ENCODE measurements at regions not wholly inside any gene's neighbourhood (a gene's known extent, or its start where the extent isn't known, plus 50 kb on each side); places are given as distances from the start of the nearest gene placed in this dataset.

- peak overlapping the region; percentile 15; the same call in 1 of the 2 replicates for H3K27ac ChIP-seq (ENCODE audit: low read length)
- peak; percentile 70 for DNase-seq
- peak overlapping the region; percentile 13; the same call in 1 of the 2 replicates for H3K4me2 ChIP-seq (ENCODE audit: insufficient read depth, low read length)
Measured at GRCh38 chr12:124694250-124694649, 126.8 kb upstream of the NCOR2 start.

GRCh38 chr12:124693111-124693723 is 125.8 kb upstream of the NCOR2 start:
- Histone ChIP-seq H3K9ac (ENCODE audit: low read depth, low read length) (no peak overlapping the region), H3K4me1 (ENCODE audit: insufficient read depth, low read length) (peaks cover 33% of the 10 kb centered on the region), H4K20me1 (ENCODE audit: insufficient read depth, low read length) (no peaks in the 10 kb centered on the region), H3K27ac (ENCODE audit: low read length) (no peak overlapping the region), H2AFZ (ENCODE audit: low read depth, low read length) (no peak overlapping the region), H3K4me3 (ENCODE audit: low read depth in 1 of 2, low read length in 2 of 2) (no peak overlapping the region), H3K9me3 (ENCODE audit: insufficient read depth, low read length, severe bottlenecking) (peaks cover 8% of the 10 kb centered on the region), H3K36me3 (ENCODE audit: insufficient read depth, low read length) (no peaks in the 10 kb centered on the region; the same call in 1 of the 2 replicates), H3K4me2 (ENCODE audit: insufficient read depth, low read length) (no peak overlapping the region), H3K27me3 (ENCODE audit: insufficient read depth, low read length, poor library complexity) (no peaks in the 10 kb centered on the region), H3K79me2 (ENCODE audit: insufficient read depth, low read length) (no peaks in the 10 kb centered on the region)
- ATAC-seq (ENCODE audit: insufficient read depth, low read depth) (no peak), DNase-seq (no peak)
- no peak for TF ChIP-seq EZH2 (IDR thresholded peaks at IDR 0.05; ENCODE audit: borderline replicate concordance, low read depth, low read length, severe bottlenecking)
- TF ChIP-seq, protein P1, sequence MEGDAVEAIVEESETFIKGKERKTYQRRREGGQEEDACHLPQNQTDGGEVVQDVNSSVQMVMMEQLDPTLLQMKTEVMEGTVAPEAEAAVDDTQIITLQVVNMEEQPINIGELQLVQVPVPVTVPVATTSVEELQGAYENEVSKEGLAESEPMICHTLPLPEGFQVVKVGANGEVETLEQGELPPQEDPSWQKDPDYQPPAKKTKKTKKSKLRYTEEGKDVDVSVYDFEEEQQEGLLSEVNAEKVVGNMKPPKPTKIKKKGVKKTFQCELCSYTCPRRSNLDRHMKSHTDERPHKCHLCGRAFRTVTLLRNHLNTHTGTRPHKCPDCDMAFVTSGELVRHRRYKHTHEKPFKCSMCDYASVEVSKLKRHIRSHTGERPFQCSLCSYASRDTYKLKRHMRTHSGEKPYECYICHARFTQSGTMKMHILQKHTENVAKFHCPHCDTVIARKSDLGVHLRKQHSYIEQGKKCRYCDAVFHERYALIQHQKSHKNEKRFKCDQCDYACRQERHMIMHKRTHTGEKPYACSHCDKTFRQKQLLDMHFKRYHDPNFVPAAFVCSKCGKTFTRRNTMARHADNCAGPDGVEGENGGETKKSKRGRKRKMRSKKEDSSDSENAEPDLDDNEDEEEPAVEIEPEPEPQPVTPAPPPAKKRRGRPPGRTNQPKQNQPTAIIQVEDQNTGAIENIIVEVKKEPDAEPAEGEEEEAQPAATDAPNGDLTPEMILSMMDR (IDR thresholded peaks at IDR 0.05; ENCODE audit: borderline replicate concordance, extremely low read depth, low read length, poor library complexity, severe bottlenecking): no peak

More at GRCh38 chr12:124694250-124694649, 126.8 kb upstream of the NCOR2 start:
- Histone ChIP-seq H3K4me3 (ENCODE audit: low read depth in 1 of 2, low read length in 2 of 2) (no peak overlapping the region), H3K4me1 (ENCODE audit: insufficient read depth, low read length) (peaks cover 23% of the 10 kb centered on the region), H4K20me1 (ENCODE audit: insufficient read depth, low read length) (no peaks in the 10 kb centered on the region), H2AFZ (ENCODE audit: low read depth, low read length) (no peak overlapping the region), H3K27me3 (ENCODE audit: insufficient read depth, low read length, poor library complexity) (no peaks in the 10 kb centered on the region), H3K36me3 (ENCODE audit: insufficient read depth, low read length) (no peaks in the 10 kb centered on the region; the same call in 1 of the 2 replicates), H3K9ac (ENCODE audit: low read depth, low read length) (no peak overlapping the region), H3K9me3 (ENCODE audit: insufficient read depth, low read length, severe bottlenecking) (peaks cover 8% of the 10 kb centered on the region), H3K79me2 (ENCODE audit: insufficient read depth, low read length) (no peaks in the 10 kb centered on the region)
- ATAC-seq (ENCODE audit: insufficient read depth, low read depth): peak; percentile 93
- TF ChIP-seq, protein P1 (IDR thresholded peaks at IDR 0.05; ENCODE audit: borderline replicate concordance, extremely low read depth, low read length, poor library complexity, severe bottlenecking): no peak
- TF ChIP-seq EZH2 (IDR thresholded peaks at IDR 0.05; ENCODE audit: borderline replicate concordance, low read depth, low read length, severe bottlenecking): no peak

DNA sequence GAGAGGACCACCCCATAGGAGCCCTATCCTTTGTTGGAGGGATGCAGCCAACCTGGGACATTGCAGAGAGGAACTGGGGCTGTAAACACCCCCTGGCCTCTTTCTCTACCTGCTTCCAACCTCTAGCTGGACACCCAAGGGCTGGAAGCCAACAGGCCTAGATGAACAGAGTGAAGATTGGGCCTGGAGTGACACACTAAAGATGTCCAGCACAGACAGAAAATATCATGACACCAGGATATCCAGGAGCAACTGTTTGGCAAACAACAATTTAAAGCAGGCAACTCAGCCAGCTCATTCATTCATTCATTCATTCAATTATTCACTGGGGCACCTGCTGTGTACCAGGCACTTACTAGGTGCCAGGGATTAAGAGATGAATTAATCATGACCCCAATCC is 125.0 kb upstream of the NCOR2 start:
- TF ChIP-seq, protein P1 (IDR thresholded peaks at IDR 0.05; ENCODE audit: borderline replicate concordance, extremely low read depth, low read length, poor library complexity, severe bottlenecking): no peak
- no peak for TF ChIP-seq EZH2 (IDR thresholded peaks at IDR 0.05; ENCODE audit: borderline replicate concordance, low read depth, low read length, severe bottlenecking)
- peaks cover 8% of the 10 kb centered on the region for H3K9me3 ChIP-seq (ENCODE audit: insufficient read depth, low read length, severe bottlenecking)
- no peak overlapping the region for H2AFZ ChIP-seq (ENCODE audit: low read depth, low read length)
- no peaks in the 10 kb centered on the region for H3K27me3 ChIP-seq (ENCODE audit: insufficient read depth, low read length, poor library complexity)
- ATAC-seq (ENCODE audit: insufficient read depth, low read depth) (no peak), DNase-seq (no peak)
- H3K4me3 ChIP-seq (ENCODE audit: low read depth in 1 of 2, low read length in 2 of 2): no peak overlapping the region
- no peak overlapping the region for H3K4me2 ChIP-seq (ENCODE audit: insufficient read depth, low read length)
- no peak overlapping the region for H3K9ac ChIP-seq (ENCODE audit: low read depth, low read length)
- no peak overlapping the region for H3K27ac ChIP-seq (ENCODE audit: low read length)
- H3K4me1 ChIP-seq (ENCODE audit: insufficient read depth, low read length): peaks cover 41% of the 10 kb centered on the region
- H4K20me1 ChIP-seq (ENCODE audit: insufficient read depth, low read length): no peaks in the 10 kb centered on the region
- no peaks in the 10 kb centered on the region for H3K79me2 ChIP-seq (ENCODE audit: insufficient read depth, low read length)
- H3K36me3 ChIP-seq (ENCODE audit: insufficient read depth, low read length): no peaks in the 10 kb centered on the region; the same call in 1 of the 2 replicates
